HepG2 (cell line): ENCODE measurements at regions not wholly inside any gene's neighbourhood (a gene's known extent, or its start where the extent isn't known, plus 50 kb on each side); places are given as distances from the start of the nearest gene placed in this dataset.

Experiments used
- ATAC-seq: fragments of 200-7000 bp; cut with Tn5 transposase; 3 replicates; pipeline ENCODE4 v1.9.1; 2020; ENCODE audit warnings: mild to moderate bottlenecking, moderate library complexity
- BruUV-seq: library from RNA; stranded (reverse); fragments of 400-500 nt; replicated peaks from 2 replicates; lab custom pipeline; 2021; lab: Mats Ljungman, UMichigan
- CTCF ChIA-PET: fragments of 300-600 bp; formaldehyde crosslinking; extraction: SDS; loops from one replicate; lab custom pipeline; 2021; ENCODE audit warnings: low total read pairs, inconsistent platforms, low intra/inter-chr PET ratio; lab: Yijun Ruan, JAX
- POLR2A ChIA-PET: fragments of 350-600 bp; sonication (Branson Sonifier 250); formaldehyde crosslinking; loops from one replicate; lab custom pipeline; 2020; ENCODE audit warnings: antibody characterized with exemption, inconsistent platforms; lab: Yijun Ruan, JAX
- DNase-seq: peaks from one replicate; pipeline ENCODE4 v3.0.0-alpha.2; 2015; ENCODE audit warnings: low spot score
- FAIRE-seq: peaks from 3 replicates; lab custom pipeline; 2011; peaks lifted over from hg19 to GRCh38; lab: Jason Lieb, UNC
- H2AFZ ChIP-seq: one replicate; pipeline ENCODE4 v1.6.1; 2011; ENCODE audit warnings: low read length, inconsistent platforms
- H3K27ac ChIP-seq: fragments of 300-600 bp; 3 replicates; pipeline ENCODE4 v1.8.0; 2011; ENCODE audit warnings: mixed run types, mild to moderate bottlenecking, mixed read lengths, low read length, inconsistent platforms; ENCODE audit not compliant: insufficient read depth; ENCODE audit errors: extremely low read length
- H3K27me3 ChIP-seq, 2 experiments: fragments of 200-600 bp in 1 of 2; 2 replicates in 1 of 2; 3 replicates in 1 of 2; pipeline versions ENCODE4 v1.6.0 to v1.8.0; 2011; ENCODE audit warnings: low read length in 2 of 2, mild to moderate bottlenecking in 2 of 2, moderate library complexity in 2 of 2, inconsistent platforms in 1 of 2; ENCODE audit not compliant: insufficient read depth in 2 of 2, control insufficient read depth in 1 of 2
- H3K36me3 ChIP-seq, 2 experiments: fragments of 200-600 bp in 1 of 2; replicated peaks in 1 of 2; 2 replicates in 1 of 2; 3 replicates in 1 of 2; pipeline versions ENCODE4 v1.5.1 to v1.8.0; 2011; ENCODE audit warnings: low read length in 2 of 2, inconsistent platforms in 1 of 2; ENCODE audit not compliant: insufficient read depth in 2 of 2, control insufficient read depth in 1 of 2
- H3K4me1 ChIP-seq: 2 replicates; pipeline ENCODE4 v1.5.1; 2012; ENCODE audit warnings: low read length, inconsistent platforms; ENCODE audit not compliant: insufficient read depth
- H3K4me2 ChIP-seq: 2 replicates; pipeline ENCODE4 v1.6.0; 2011; ENCODE audit warnings: low read depth, low read length, inconsistent platforms
- H3K4me3 ChIP-seq, 3 experiments: fragments of 200-600 bp in 1 of 3; sonication (generic), shearing (Covaris generic) in 1 of 3; replicated peaks in 1 of 3; 2 replicates each; pipeline ENCODE4 v1.5.1; 2011 to 2016; ENCODE audit warnings: low read length in 3 of 3, inconsistent platforms in 2 of 3, low read depth in 2 of 3, mild to moderate bottlenecking in 2 of 3, control low read depth in 1 of 3, mixed read lengths in 1 of 3; ENCODE audit not compliant: insufficient read depth in 1 of 3
- H3K79me2 ChIP-seq: one replicate; pipeline ENCODE4 v1.6.1; 2011; ENCODE audit warnings: low read length, inconsistent platforms; ENCODE audit not compliant: insufficient read depth
- H3K9ac ChIP-seq: 2 replicates; pipeline ENCODE4 v1.6.0; 2011; ENCODE audit warnings: mild to moderate bottlenecking, low read depth, low read length, inconsistent platforms; ENCODE audit not compliant: insufficient read depth
- H3K9me3 ChIP-seq: 2 replicates; pipeline ENCODE4 v1.5.1; 2012; ENCODE audit warnings: mild to moderate bottlenecking, low read length
- H4K20me1 ChIP-seq: 2 replicates; pipeline ENCODE4 v1.6.0; 2011; ENCODE audit warnings: inconsistent platforms, mild to moderate bottlenecking, low read length, moderate library complexity; ENCODE audit not compliant: insufficient read depth
- ARNTL ChIP-seq: sonication (generic); formaldehyde crosslinking; IDR thresholded peaks from 2 replicates; pipeline ENCODE4 v1.4.0; 2020; ENCODE audit warnings: mild to moderate bottlenecking, missing genetic modification reagents
- CENPBD1 ChIP-seq: sonication (generic); formaldehyde crosslinking; IDR thresholded peaks from 2 replicates; pipeline ENCODE4 v1.8.0; 2022; ENCODE audit warnings: missing genetic modification reagents, low read depth, mild to moderate bottlenecking, borderline replicate concordance
- EHMT2 ChIP-seq: fragments of 200-600 bp; sonication (generic); IDR thresholded peaks from 2 replicates; pipeline ENCODE4 v1.7.0; 2017; ENCODE audit warnings: antibody characterized with exemption, low read depth, low read length, borderline replicate concordance
- FOXA3 ChIP-seq: IDR thresholded peaks from 2 replicates; pipeline ENCODE4 v1.6.1; 2016; ENCODE audit warnings: missing genetic modification reagents, missing compliant biosample characterization
- GRHL1 ChIP-seq: sonication (generic); formaldehyde crosslinking; conservative IDR thresholded peaks from 2 replicates; pipeline ENCODE4 v1.8.0; 2022; ENCODE audit warnings: missing genetic modification reagents
- NKX3-1 ChIP-seq: sonication (generic); formaldehyde crosslinking; IDR thresholded peaks from 2 replicates; pipeline ENCODE4 v1.5.0; 2020; ENCODE audit warnings: missing genetic modification reagents
- PAX8 ChIP-seq: sonication (generic); formaldehyde crosslinking; IDR thresholded peaks from 2 replicates; pipeline ENCODE4 v1.8.0; 2022; ENCODE audit warnings: mild to moderate bottlenecking, missing genetic modification reagents, borderline replicate concordance
- TARDBP ChIP-seq: sonication (generic); formaldehyde crosslinking; IDR thresholded peaks from 2 replicates; pipeline ENCODE4 v1.8.0; 2022; ENCODE audit warnings: mild to moderate bottlenecking, missing genetic modification reagents
- U2AF1 ChIP-seq: fragments of 200-400 bp; formaldehyde crosslinking; optimal IDR thresholded peaks from 2 replicates; pipeline ENCODE3; 2017; ENCODE audit warnings: mild to moderate bottlenecking, low read depth, low read length
- USF2 ChIP-seq, 2 experiments: sonication (generic) in 1 of 2; formaldehyde crosslinking in 1 of 2; IDR thresholded peaks; 2 replicates each; pipeline versions ENCODE4 v1.5.1 to v1.6.1; 2011 to 2020; ENCODE audit warnings: borderline replicate concordance in 1 of 2, low read depth in 1 of 2, low read length in 1 of 2, mild to moderate bottlenecking in 1 of 2, missing genetic modification reagents in 1 of 2, moderate library complexity in 1 of 2
- ZBTB10 ChIP-seq: sonication (generic); formaldehyde crosslinking; IDR thresholded peaks from 2 replicates; pipeline ENCODE4 v1.4.0; 2020; ENCODE audit warnings: missing genetic modification reagents, borderline replicate concordance
- ZNF253 ChIP-seq: sonication (generic); formaldehyde crosslinking; IDR thresholded peaks from 2 replicates; pipeline ENCODE4 v1.8.0; 2022; ENCODE audit warnings: mild to moderate bottlenecking, missing genetic modification reagents, borderline replicate concordance
- ZNF326 ChIP-seq: sonication (generic); formaldehyde crosslinking; IDR thresholded peaks from 2 replicates; pipeline ENCODE4 v1.4.0; 2020; ENCODE audit warnings: missing genetic modification reagents, borderline replicate concordance
- ZNF343 ChIP-seq: sonication (generic); formaldehyde crosslinking; IDR thresholded peaks from 2 replicates; pipeline ENCODE4 v1.4.0; 2020; ENCODE audit warnings: mild to moderate bottlenecking, missing genetic modification reagents
- ZNF883 ChIP-seq: sonication (generic); formaldehyde crosslinking; IDR thresholded peaks from 2 replicates; pipeline ENCODE4 v1.5.1; 2020; ENCODE audit warnings: mild to moderate bottlenecking, missing genetic modification reagents; ENCODE audit errors: not compliant biosample characterization
- WGBS: methylation state at CpG from one replicate; pipeline ENCODE4 v1.1.6; 2017; ENCODE audit warnings: low lambda C conversion rate; 5-methylcytosine and 5-hydroxymethylcytosine counted together
- in situ Hi-C: cut with HindIII; loops from 2 replicates; pipeline ENCODE4 v1.10.0; 2017; ENCODE audit warnings: low pct_unique_long_range_greater_than_20kb; ENCODE audit not compliant: extremely low pct_ligation_motif_present
- intact Hi-C: fragments of 100-400 bp; cut with micrococcal nuclease; formaldehyde crosslinking; loops from one replicate; pipeline ENCODE4 v1.10.0; 2022; ENCODE audit not compliant: unreplicated experiment

GRCh38 chr2:43139501-43139900 is 86.9 kb downstream of the ZFP36L2 start:
- ChIA-PET POLR2A (interaction anchor here (1.1 to 2.6 kb wide), 3 partner anchors 21 to 160 kb away, joined by 4 to 19 read pairs (median 4); partner anchors contain the start of gene ZFP36L2), CTCF (no interaction called here)
- Histone ChIP-seq H3K9me3 (no peaks in the 10 kb centered on the region), H3K27ac (no peak overlapping the region), H3K79me2 (no peaks in the 10 kb centered on the region), H3K36me3 (no peaks in the 10 kb centered on the region), H4K20me1 (no peaks in the 10 kb centered on the region), H3K4me1 (peaks cover 45% of the 10 kb centered on the region), H3K4me2 (no peak overlapping the region), H2AFZ (no peak overlapping the region), H3K4me3 (no peak overlapping the region), H3K27me3 (no peaks in the 10 kb centered on the region), H3K9ac (no peak overlapping the region)
- no peak for FAIRE-seq
- no peak for DNase-seq
- WGBS: 95% methylated on average over 4 of the region's 4 CpGs
- no TSS peak for BruUV-seq
- in situ Hi-C loops: no loop called here
- no peak for ATAC-seq
- intact Hi-C loops: no loop called here
- TF ChIP-seq TARDBP (CRISPR knock-in tag) (no peak), ZNF326 (CRISPR knock-in tag) (no peak), PAX8 (CRISPR knock-in tag) (no peak), ARNTL (CRISPR knock-in tag) (no peak), FOXA3 (CRISPR knock-in tag) (no peak), ZNF883 (no peak), NKX3-1 (CRISPR knock-in tag) (no peak), ZNF253 (no peak), USF2 (IDR thresholded peaks at IDR 0.05; ENCODE audit: low read depth, low read length) (no peak), USF2 (CRISPR knock-in tag; IDR thresholded peaks at IDR 0.05; ENCODE audit: borderline replicate concordance) (no peak), ZNF343 (CRISPR knock-in tag) (no peak), GRHL1 (CRISPR knock-in tag) (no peak), EHMT2 (no peak), ZBTB10 (no peak), U2AF1 (no peak), CENPBD1 (CRISPR knock-in tag) (no peak)
